HG02885 (cell line): ENCODE measurements at regions not wholly inside any gene's neighbourhood (a gene's known extent, or its start where the extent isn't known, plus 50 kb on each side); places are given as distances from the start of the nearest gene placed in this dataset.
"Not testable (repeated sequence)": the region's sequence is repeated elsewhere in the genome, so short reads cannot be mapped to it uniquely, and the experiment has no call there.

ENCODE experiments used
- ATAC-seq: cut with Tn5 transposase; IDR thresholded peaks from one replicate; pipeline ENCODE4 v1.9.1; 2021; ENCODE audit warnings: mild to moderate bottlenecking; ENCODE audit not compliant: unreplicated experiment, poor library complexity

DNA sequence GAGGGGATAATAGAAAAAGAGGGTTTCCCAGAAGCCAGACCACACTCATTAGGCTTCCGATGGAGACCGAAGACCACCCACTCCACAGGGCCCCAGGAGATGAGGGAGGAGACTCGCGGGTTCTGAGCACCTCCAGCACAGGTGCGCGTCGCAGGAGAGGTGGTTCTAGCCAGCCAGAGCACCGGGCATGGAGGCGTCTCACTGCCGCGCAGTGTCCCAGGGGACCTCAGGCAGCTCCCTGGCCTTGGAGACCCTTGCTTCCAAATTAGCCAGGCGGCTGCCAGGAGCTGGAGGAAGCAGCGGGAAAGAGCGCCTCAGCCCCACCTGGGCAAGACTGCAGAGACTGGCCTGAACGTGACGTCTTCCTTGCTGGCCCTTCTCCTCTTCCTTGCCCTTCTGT, 115.4 kb upstream of the FBXL7 start:
- no peak for ATAC-seq

DNA sequence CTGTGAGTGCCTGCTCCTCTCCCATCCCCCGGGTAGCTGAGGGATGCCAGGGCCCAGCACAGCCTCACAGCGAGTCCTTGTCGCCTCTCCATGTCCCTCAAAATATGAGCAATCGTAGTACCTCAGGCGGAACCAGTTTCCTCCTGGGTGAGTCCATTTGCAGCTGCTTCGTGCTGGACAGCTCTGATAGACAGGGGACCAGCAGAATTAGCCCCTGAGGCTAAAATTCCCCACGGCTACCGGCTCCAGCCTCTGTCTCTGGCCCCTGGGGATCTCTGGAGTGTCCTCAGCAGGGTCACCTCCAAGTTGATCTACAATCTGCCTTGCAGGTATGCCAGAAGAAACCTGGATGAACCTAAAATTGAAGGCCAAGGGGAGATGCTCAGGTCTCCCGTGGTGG, 115.8 kb upstream of the FBXL7 start:
- ATAC-seq: no peak

DNA sequence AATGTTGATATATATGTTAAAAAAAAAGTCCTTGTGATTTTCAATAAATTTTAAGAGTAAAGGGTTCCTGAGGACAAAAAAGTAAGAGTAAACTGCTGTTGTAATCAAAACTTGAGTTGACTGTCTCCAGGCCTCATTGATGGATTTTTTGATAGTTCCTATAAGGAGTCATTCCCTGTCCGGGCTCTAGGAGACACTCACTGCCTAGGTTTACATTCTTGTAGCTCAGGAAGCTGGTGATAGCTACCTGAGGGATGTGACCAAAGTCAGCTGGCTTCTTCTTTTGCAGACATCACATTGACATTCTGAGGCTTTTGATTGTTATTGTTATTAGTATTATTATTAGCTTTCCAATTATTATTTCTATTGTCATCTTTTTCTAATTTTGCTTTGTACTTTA, 116.5 kb upstream of the FBXL7 start:
- no peak for ATAC-seq

DNA sequence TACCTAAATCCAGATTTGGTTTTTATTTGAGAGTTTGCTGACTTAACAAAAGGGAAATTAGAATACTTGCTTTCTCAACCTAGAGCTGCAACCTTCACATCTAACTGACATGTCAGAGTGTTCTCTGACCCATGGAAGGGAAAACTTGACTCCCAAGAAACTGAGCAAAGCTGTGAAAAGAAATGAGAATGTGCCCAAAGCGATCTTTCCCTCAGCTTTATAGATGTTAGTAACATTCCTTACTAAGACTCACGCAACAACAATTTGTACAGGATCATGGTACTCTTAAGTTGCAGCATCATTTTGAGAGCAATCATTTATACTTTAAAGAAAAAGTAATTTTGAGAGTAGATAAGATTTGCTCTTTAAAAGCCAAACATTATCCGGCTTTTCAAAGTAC, 117.0 kb upstream of the FBXL7 start:
- no peak for ATAC-seq

DNA sequence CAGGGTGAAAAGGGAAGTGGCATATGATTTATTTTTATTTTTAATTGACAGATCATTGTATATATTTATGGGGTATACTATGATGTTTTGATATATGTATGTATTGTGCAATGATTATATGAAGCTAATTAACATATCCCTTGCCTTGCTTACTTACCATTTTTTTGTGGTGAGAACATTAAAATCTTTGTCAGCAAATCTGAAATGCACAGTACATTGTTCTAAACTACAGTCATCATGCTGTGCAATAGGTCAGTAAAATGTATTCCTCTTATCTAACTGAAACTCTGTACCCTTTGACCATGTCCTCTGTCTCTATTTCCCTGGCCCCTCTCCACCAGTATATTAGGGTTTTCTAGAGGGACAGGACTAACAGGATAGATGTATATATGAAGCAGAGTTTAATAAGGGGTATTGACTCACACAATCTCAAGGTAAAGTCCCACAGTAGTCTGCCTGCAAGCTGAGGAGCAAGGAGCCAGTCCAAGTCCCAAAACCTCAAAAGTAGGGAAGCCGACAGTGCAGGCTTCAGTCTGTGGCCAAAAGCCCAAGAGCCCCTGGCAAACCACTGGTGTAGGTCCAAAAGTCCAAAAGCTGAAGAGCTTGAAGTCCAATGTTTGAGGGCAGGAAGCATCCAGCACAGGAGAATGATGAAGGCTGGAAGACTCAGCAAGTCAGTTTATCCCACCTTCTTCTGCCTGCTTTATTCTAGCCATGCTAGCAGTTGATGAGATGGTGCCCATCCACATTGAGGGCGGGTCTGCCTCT, 122.2 kb upstream of the FBXL7 start:
- ATAC-seq: no peak

DNA sequence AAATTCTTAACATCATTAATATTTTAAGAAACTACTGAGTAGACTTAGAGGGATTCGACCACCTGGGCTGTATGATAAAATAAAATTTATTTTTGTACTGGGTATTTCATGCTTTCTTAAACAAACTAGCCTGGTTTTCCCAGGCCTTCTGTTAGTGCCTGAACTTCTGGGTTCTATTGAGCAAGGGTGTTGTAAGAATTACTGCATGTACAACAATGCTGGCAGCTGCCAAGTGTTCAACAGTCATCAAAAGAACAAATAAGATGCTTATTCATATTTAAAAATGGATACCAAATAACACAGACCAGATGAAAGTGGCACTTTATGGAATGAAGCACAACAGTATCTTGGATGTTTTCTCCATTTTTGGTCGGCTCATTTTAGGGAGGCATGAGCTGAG, 123.2 kb upstream of the FBXL7 start:
- no peak for ATAC-seq

DNA sequence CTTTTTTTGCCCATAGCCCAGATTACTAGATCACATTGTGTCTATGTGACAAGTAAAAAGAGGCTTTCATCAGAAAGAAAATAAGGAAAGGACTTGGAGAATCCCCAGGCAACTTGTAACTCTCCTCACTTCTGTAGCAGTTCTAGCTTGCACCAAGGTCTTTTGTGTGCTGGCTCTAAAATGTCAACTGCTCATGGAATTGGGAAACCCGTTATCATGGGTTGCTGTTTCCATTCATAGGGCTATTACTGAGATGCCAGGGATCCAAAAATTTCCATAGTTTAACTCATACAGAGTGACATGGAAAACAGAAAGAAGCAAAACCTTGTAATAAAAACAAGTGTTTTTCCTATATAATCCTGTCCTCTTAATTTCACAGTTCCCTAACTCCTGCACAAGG, 123.9 kb upstream of the FBXL7 start:
- ATAC-seq: no peak

DNA sequence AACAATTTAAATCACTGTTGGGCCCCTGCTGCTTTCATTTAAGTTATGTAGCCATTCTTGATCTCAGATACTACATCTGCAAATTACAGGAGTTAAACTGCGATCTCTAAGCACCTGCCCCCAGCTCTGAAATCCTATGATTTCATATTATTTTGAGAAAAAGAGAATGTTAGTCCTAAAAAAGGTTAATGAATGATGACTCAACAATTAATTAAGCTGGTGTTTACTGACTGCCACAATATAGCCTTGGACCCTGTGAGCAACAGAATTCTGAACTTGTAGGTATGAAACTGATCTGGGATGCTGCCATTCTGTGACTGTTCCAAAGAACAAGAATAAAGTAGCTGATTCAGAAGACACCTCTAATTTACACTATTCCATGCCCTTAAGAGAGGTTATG, 124.4 kb upstream of the FBXL7 start:
- ATAC-seq: no peak

DNA sequence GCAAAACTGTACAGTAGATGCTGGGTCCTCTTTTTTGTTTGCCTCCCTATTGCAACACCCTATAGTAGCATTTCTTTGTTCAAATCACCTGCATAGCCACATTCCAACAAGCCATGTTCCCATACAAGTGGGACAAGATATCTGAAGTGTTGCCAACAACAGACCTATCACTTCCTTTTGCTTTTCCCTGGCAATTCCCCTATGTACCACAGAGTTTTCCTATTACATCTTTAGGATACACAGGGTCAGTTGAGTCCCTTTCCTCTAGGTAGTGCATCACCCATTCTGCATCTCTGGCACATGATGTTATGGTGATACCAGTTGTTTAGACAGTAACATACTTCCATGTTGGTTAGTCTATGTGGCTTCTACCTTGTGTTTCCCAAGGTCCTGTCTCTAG, 125.1 kb upstream of the FBXL7 start:
- ATAC-seq: no peak

DNA sequence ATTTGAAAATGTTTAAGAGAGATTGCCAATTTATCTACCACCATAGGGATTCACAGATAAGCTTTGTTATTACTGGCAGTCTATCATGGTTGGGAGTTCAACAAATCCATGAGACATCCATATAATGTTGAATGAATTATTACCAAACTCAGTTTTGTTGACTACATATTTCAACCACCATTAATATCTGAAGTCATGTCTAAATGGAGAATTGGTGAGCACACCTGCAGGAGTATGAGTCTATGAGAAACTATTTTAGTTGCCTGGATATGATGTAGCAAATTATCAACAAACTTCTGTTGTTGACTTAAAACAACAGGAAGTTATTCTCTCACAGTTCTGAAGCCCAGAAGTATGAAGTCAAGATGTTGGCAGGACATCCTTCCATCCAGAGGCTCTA, 126.8 kb upstream of the FBXL7 start:
- ATAC-seq: no peak

DNA sequence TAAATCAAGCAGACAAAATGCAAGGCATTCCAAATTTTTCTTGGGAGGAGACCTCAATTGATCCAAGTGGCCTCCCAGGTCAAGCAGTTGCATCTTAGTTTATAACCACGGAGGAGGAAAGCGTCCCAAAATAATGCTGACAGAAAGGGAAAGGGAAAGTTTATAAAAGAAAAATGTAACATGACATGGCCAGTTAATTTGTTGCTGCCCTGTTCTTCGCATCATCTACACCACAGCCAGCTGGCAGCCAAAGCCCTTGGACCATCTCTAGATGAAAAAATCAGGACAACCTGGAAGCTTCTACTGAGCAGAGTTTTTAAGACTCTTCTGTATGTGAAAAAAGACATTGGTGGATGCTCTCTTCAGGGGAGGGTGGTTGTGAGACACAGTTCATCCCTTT, 128.8 kb upstream of the FBXL7 start:
- no peak for ATAC-seq

DNA sequence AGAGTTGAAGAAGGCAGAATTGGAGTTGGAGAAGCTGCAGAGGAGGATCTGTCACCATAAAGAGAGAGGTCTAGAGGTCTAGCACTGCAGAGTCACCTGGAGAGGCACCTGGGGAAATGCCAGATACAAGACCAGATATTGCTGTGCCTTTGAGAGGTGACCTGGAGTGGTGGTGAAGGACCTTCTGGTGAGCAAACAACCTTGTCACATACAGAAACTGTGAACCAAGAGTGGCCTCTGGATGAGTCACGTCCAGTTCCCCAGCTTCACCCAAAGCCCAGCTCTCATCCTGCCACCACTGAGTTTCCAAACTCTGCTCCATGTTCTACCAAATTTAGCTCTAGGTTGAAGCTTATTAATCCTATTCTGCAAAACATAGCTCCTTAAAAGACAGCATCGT, 131.1 kb upstream of the FBXL7 start:
- no peak for ATAC-seq

DNA sequence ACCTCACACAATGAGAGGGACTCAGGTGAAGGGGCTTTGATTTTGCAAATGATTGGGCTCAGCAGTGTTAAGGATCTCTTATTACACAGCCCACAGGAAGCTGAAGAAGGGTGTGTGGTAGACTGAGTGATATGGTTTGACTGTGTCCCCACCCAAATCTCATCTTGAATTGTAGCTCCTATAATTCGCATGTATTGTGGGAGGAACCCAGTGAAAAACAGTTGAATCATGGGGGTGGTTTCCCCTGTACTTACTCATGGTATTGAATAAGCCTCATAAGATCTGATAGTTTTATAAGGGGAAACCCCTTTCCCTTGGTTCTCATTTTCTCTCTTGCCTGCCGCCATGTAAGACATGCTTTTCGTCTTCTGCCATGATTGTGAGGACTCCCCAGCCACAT, 132.5 kb upstream of the FBXL7 start:
- no peak for ATAC-seq

DNA sequence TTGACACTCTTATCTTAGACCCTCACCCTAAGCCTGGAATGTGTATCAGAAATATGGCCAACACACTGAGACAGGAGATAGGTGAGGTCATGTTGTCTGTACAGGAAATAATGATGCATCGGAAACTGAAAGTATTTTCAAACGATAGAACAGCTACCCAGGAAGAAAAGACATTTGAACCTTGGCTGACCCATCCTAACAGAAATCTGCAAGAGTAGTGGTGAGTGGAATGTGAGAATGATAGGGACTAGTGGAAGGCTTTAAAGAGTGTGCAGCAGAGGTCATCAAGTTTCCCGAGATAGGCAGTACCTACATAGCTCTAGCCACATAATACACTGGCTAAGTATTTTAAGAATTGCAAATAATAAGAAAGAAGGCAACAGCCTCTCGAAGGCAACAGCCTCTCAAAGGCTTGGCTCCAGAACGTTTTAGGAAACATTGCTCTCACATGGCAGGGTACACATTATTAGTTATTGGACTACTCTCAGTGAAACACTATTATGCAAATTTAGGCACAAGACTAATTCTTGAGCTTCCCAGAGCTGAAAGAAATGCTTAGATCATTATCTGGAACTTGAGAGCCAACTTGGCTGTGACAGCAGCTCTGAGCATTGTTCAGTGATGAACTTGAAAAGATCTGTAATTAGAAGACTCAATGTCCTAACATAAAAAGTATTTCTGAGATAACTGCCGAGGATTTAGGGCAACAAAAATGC, 133.1 kb upstream of the FBXL7 start:
- no peak for ATAC-seq

DNA sequence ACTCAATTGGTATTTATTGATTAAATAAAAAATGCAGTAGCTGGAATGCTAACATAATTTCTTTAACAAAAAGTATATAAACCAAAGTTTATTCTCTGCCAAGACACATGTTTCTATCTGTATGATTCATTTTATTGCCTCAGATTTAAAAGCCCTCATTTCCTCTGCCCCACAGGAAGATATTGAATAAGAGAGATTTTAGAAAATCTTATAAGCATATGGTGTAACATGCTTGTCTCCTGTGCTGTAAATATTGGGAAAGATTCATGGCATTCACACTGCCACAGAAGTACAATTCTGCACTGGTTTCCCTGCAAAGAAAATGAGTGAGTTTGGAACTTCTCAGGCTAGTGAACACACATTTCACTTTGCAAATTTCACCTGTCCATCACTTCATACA, 134.9 kb upstream of the FBXL7 start:
- no peak for ATAC-seq

DNA sequence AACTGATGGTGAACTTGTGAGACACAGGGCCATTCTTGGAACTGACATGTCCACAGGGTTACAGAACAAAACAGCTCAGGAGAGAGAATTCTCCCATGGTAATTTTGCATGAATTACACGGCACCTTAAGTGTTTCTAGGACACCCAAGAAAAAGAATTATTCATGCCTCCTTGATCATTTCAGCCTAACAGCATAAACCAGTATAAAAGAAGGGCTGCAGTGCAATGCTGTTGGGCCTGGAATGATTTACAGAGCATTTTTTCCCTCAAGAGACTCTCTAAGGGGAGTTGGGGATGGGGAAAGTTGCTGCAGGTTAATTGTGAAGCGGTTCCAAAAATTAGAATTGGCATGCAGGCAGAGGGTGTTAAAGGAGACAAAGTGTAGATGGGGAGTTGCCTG, 136.4 kb upstream of the FBXL7 start:
- no peak for ATAC-seq

DNA sequence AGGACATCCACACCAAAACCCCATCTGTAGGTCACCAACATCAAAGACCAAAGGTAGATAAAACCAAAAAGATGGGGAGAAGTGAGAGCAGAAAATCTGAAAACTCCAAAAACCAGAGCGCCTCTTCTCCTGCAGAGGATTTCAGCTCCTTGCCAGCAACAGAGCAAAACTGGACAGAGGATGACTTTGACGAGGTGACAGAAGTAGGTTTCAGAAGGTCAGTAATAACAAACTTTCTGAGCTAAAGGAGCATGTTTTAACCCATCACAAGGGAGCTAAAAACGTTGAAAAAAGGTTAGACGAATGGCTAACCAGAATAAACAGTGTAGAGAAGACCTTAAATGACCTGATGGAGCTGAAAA, 142.9 kb upstream of the FBXL7 start:
- not testable (repeated sequence) for ATAC-seq

DNA sequence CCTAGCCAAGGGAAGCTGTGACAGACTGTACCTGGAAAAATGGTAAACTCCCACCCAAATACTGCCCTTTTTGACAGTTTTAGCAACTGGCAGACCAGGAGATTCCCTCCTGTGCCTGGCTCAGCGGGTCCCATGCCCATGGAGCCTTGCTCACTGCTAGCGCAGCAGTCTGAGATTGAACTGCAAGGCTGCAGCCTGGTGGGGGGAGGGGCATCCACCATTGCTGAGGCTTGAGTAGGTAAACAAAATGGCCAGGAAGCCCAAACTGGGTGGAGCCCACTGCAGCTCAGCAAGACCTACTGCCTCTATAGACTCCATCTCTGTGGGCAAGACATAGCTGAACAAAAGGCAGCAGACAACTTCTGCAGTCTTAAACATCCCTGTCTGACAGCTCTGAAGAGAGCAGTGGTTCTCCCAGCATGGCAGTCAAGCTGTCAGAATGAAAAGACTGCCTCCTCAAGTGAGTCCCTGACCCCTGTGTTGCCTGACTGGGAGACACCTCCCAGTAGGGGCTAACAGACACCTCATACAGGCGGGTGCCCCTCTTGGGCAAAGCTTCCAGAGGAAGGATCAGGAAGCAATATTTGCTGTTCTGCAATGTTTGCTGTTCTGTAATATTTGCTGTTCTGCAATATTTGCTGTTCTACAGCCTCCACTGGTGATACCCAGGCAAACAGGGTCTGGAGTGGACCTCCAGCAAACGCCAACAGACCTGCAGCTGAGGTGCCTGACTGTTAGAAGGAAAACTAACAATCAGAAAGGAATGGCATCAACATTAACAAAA, 143.5 kb upstream of the FBXL7 start:
- not testable (repeated sequence) for ATAC-seq

DNA sequence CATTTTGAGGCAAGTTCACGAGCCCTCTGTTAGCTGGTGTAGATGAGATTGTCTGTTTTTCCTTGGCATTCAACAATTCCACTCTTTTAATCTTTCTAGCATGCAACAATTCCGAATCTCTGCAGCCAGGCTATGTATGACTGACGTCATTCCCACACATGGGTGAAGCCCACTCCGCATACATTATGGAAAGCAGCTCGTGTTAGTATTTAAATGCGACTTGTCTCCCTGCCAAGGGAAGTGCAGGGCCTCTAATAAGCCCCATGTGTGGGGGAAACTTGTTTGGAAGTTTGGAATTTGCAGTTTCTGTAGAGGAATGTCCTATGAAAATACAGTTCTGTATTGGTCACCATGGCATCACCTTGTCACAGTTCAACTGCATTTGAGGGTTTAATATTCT, 146.0 kb upstream of the FBXL7 start:
- ATAC-seq: no peak

DNA sequence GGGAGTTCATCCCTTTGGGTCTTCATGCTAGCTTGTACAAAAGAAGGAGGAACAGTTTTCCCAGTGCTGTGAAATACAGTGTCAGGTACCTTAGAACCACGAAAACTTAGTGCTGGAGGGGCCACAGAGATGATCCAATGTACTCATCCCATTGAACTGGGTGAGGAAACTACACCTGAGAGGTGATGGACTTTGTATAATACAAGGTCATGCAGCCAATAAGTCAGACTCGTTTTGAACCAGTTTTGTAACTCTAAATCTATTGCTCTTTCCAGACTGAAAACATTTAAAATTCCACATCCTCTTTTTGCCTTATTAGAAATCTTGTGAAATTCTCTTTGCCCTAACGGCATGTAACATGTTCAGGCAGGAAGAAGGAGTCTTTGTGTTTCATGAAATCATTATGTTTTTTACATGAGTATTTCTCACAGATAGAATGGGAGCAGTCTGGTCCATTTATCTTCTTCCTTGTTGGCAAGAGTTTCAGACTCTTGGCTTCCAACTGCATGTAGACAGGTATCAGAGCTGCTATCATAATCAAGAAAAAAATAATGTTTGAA, 146.8 kb upstream of the FBXL7 start:
- no peak for ATAC-seq

DNA sequence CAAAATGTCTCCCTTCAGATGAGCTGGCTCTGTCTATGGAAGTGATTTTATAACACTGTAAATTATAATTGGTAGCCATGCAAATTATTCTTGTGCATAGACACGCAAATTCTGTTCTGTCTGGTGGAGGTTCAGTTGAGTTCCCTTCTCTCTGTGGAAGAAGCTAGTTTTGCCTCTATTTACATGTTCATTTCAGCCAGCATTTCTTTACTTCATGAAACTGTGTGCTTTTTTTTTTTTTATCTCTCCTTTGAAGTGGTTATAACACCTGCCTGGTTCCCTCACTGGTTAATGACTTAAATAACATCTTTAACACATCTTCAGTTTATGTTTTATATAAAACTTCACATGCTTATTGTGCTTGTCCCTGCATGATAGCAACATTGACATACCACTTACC, 149.4 kb upstream of the FBXL7 start:
- ATAC-seq: no peak
